ENCODE measurements at regions not wholly inside any gene's neighbourhood (a gene's known extent, or its start where the extent isn't known, plus 50 kb on each side); places are given as distances from the start of the nearest gene placed in this dataset.

DNA sequence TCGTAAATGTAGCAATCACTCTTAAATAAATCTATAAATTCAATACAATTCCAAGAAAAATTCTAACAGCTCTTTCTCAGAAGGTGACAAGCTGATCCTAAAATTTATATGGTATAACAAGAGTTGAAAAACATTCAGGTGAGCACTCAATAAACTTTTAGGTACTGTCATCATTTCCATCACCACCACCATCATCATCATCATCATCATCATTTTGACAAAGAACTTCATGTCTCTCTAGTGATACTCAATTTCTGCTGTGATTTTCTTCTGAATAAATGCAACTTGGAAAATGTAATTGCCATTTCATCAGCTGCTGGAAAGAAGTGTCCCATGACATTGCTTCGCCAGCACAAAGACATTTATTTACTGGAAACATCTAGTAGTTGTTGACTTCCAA, 222.9 kb upstream of the IRX5 start:
- no peaks in the 10 kb centered on the region for H3K36me3 ChIP-seq (ENCODE audit: control insufficient read depth in 2 of 2, insufficient read depth in 1 of 2, low read length in 2 of 2)
- CTCF ChIA-PET, result no interaction called here
- POLR2A ChIA-PET, result no interaction called here
- no peaks in the 10 kb centered on the region for H3K4me1 ChIP-seq (ENCODE audit: control insufficient read depth, insufficient read depth, low read length)
- H3K27ac ChIP-seq (ENCODE audit: extremely low read depth, low read depth, low read length), result no peak overlapping the region
- no peak for TF ChIP-seq ZNF174 (tag by site-specific recombination; IDR thresholded peaks at IDR 0.05)
- TF ChIP-seq ZNF513 (tag by site-specific recombination; IDR thresholded peaks at IDR 0.05), result peak; percentile 72
- TF ChIP-seq, protein P1, sequence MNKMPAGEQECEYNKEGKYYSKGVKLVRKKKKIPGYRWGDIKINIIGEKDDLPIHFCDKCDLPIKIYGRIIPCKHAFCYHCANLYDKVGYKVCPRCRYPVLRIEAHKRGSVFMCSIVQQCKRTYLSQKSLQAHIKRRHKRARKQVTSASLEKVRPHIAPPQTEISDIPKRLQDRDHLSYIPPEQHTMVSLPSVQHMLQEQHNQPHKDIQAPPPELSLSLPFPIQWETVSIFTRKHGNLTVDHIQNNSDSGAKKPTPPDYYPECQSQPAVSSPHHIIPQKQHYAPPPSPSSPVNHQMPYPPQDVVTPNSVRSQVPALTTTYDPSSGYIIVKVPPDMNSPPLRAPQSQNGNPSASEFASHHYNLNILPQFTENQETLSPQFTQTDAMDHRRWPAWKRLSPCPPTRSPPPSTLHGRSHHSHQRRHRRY (tag by site-specific recombination; IDR thresholded peaks at IDR 0.05), result no peak
- H3K9me3 ChIP-seq (ENCODE audit: control insufficient read depth, insufficient read depth, low read depth, low read length), result no peaks in the 10 kb centered on the region
- no peak overlapping the region for H3K4me3 ChIP-seq (ENCODE audit: low read depth, low read length)

GRCh38 chr16:54706406-54706805, 224.3 kb upstream of the IRX5 start:
- TF ChIP-seq ZIC2 (tag by site-specific recombination; IDR thresholded peaks at IDR 0.05) (no peak), ZNF416 (tag by site-specific recombination; IDR thresholded peaks at IDR 0.05) (no peak), ZNF629 (tag by site-specific recombination; IDR thresholded peaks at IDR 0.05) (no peak), ZBTB21 (tag by site-specific recombination; IDR thresholded peaks at IDR 0.05) (no peak), ZNF48 (tag by site-specific recombination; IDR thresholded peaks at IDR 0.05) (no peak), ZSCAN16 (tag by site-specific recombination; IDR thresholded peaks at IDR 0.05) (no peak), ZXDB (tag by site-specific recombination; IDR thresholded peaks at IDR 0.05) (no peak), MYNN (tag by site-specific recombination; IDR thresholded peaks at IDR 0.05; ENCODE audit: borderline replicate concordance) (no peak), ZFP41 (tag by site-specific recombination; IDR thresholded peaks at IDR 0.05; ENCODE audit: borderline replicate concordance) (no peak), ZNF449 (tag by site-specific recombination; IDR thresholded peaks at IDR 0.05) (no peak), KLF7 (tag by site-specific recombination; IDR thresholded peaks at IDR 0.05; ENCODE audit: borderline replicate concordance) (no peak), ZNF184 (tag by site-specific recombination; IDR thresholded peaks at IDR 0.05) (no peak), GLIS1 (tag by site-specific recombination; IDR thresholded peaks at IDR 0.05) (no peak), ZNF433 (tag by site-specific recombination; IDR thresholded peaks at IDR 0.05; ENCODE audit: low read depth) (no peak), ZNF513 (tag by site-specific recombination; IDR thresholded peaks at IDR 0.05) (no peak), ZNF302 (tag by site-specific recombination; IDR thresholded peaks at IDR 0.05; ENCODE audit: low read depth) (no peak), ZNF488 (tag by site-specific recombination; IDR thresholded peaks at IDR 0.05) (no peak), ZNF239 (tag by site-specific recombination; IDR thresholded peaks at IDR 0.05) (no peak)
- TF ChIP-seq, protein P2, sequence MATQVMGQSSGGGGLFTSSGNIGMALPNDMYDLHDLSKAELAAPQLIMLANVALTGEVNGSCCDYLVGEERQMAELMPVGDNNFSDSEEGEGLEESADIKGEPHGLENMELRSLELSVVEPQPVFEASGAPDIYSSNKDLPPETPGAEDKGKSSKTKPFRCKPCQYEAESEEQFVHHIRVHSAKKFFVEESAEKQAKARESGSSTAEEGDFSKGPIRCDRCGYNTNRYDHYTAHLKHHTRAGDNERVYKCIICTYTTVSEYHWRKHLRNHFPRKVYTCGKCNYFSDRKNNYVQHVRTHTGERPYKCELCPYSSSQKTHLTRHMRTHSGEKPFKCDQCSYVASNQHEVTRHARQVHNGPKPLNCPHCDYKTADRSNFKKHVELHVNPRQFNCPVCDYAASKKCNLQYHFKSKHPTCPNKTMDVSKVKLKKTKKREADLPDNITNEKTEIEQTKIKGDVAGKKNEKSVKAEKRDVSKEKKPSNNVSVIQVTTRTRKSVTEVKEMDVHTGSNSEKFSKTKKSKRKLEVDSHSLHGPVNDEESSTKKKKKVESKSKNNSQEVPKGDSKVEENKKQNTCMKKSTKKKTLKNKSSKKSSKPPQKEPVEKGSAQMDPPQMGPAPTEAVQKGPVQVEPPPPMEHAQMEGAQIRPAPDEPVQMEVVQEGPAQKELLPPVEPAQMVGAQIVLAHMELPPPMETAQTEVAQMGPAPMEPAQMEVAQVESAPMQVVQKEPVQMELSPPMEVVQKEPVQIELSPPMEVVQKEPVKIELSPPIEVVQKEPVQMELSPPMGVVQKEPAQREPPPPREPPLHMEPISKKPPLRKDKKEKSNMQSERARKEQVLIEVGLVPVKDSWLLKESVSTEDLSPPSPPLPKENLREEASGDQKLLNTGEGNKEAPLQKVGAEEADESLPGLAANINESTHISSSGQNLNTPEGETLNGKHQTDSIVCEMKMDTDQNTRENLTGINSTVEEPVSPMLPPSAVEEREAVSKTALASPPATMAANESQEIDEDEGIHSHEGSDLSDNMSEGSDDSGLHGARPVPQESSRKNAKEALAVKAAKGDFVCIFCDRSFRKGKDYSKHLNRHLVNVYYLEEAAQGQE (tag by site-specific recombination; IDR thresholded peaks at IDR 0.05), result no peak
- TF ChIP-seq, protein P3, sequence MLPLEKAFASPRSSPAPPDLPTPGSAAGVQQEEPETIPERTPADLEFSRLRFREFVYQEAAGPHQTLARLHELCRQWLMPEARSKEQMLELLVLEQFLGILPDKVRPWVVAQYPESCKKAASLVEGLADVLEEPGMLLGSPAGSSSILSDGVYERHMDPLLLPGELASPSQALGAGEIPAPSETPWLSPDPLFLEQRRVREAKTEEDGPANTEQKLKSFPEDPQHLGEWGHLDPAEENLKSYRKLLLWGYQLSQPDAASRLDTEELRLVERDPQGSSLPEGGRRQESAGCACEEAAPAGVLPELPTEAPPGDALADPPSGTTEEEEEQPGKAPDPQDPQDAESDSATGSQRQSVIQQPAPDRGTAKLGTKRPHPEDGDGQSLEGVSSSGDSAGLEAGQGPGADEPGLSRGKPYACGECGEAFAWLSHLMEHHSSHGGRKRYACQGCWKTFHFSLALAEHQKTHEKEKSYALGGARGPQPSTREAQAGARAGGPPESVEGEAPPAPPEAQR (tag by site-specific recombination; IDR thresholded peaks at IDR 0.05), result no peak
- Histone ChIP-seq H3K36me3 (ENCODE audit: control insufficient read depth in 2 of 2, insufficient read depth in 1 of 2, low read length in 2 of 2) (no peaks in the 10 kb centered on the region), H3K4me1 (ENCODE audit: control insufficient read depth, insufficient read depth, low read length) (no peaks in the 10 kb centered on the region), H3K4me3 (ENCODE audit: low read depth, low read length) (no peak overlapping the region), H3K9me3 (ENCODE audit: control insufficient read depth, insufficient read depth, low read depth, low read length) (peaks cover under 1% of the 10 kb centered on the region; the same call in 1 of the 2 replicates), H3K27ac (ENCODE audit: extremely low read depth, low read depth, low read length) (no peak overlapping the region)
- POLR2A ChIA-PET, result no interaction called here
- CTCF ChIA-PET, result no interaction called here
